IMR-90 (cell line): ENCODE measurements at regions not wholly inside any gene's neighbourhood (a gene's known extent, or its start where the extent isn't known, plus 50 kb on each side); places are given as distances from the start of the nearest gene placed in this dataset.

Source experiments
- ATAC-seq: fragments of 200-7000 bp; cut with Tn5 transposase; 2 replicates; pipeline ENCODE4 v1.9.1; 2020; ENCODE audit warnings: low read depth, mild to moderate bottlenecking, moderate library complexity
- BruUV-seq: library from RNA; stranded (reverse); fragments of 400-500 nt; replicated peaks from 2 replicates; lab custom pipeline; 2021; lab: Mats Ljungman, UMichigan
- CTCF ChIA-PET: fragments of 300-600 bp; formaldehyde crosslinking; extraction: SDS; loops from one replicate; lab custom pipeline; 2021; ENCODE audit warnings: antibody characterized with exemption; lab: Yijun Ruan, JAX
- POLR2A ChIA-PET: fragments of 300-600 bp; sonication (Branson Sonifier 250); formaldehyde crosslinking; loops from one replicate; lab custom pipeline; 2022; ENCODE audit warnings: antibody characterized with exemption; ENCODE audit not compliant: unreplicated experiment; lab: Charles Lee
- DNase-seq: peaks from one replicate; pipeline ENCODE4 v3.0.0; 2013
- H2AFZ ChIP-seq: replicated peaks from 2 replicates; pipeline ENCODE3; 2013; ENCODE audit warnings: low read length, mild to moderate bottlenecking; ENCODE audit not compliant: poor library complexity
- H2AK5ac ChIP-seq: 2 replicates; pipeline ENCODE4 v1.6.1; 2013; ENCODE audit warnings: low read depth, low read length, inconsistent platforms
- H2AK9ac ChIP-seq: replicated peaks from 2 replicates; pipeline ENCODE3; 2013; ENCODE audit warnings: mild to moderate bottlenecking, low read depth, low read length, moderate library complexity; ENCODE audit not compliant: poor library complexity
- H2BK120ac ChIP-seq: 2 replicates; pipeline ENCODE4 v1.6.1; 2013; ENCODE audit warnings: low read depth, low read length, inconsistent platforms
- H2BK15ac ChIP-seq: 3 replicates; pipeline ENCODE4 v1.6.1; 2013; ENCODE audit warnings: low read depth, low read length, inconsistent platforms
- H2BK20ac ChIP-seq: 2 replicates; pipeline ENCODE4 v1.6.1; 2013; ENCODE audit warnings: low read depth, mild to moderate bottlenecking, inconsistent platforms, low read length, moderate library complexity
- H2BK5ac ChIP-seq: 2 replicates; pipeline ENCODE4 v1.6.1; 2013; ENCODE audit warnings: mild to moderate bottlenecking, low read depth, low read length, inconsistent platforms; ENCODE audit not compliant: poor library complexity, severe bottlenecking
- H3K14ac ChIP-seq: replicated peaks from 2 replicates; pipeline ENCODE4 v1.6.1; 2013; ENCODE audit warnings: low read depth, low read length, inconsistent platforms
- H3K18ac ChIP-seq: 2 replicates; pipeline ENCODE4 v1.6.1; 2013; ENCODE audit warnings: low read depth, low read length, control low read depth
- H3K23ac ChIP-seq: 2 replicates; pipeline ENCODE4 v1.6.1; 2013; ENCODE audit warnings: low read depth, low read length, inconsistent platforms
- H3K27ac ChIP-seq: 2 replicates; pipeline ENCODE4 v1.5.1; 2013; ENCODE audit warnings: mild to moderate bottlenecking, control low read depth, low read length; ENCODE audit not compliant: insufficient read depth
- H3K27me3 ChIP-seq: 2 replicates; pipeline ENCODE4 v1.6.1; 2013; ENCODE audit warnings: low read length; ENCODE audit not compliant: control insufficient read depth, insufficient read depth
- H3K36me3 ChIP-seq: 2 replicates; pipeline ENCODE4 v1.6.1; 2013; ENCODE audit warnings: low read length, mixed read lengths; ENCODE audit not compliant: control insufficient read depth, insufficient read depth
- H3K4ac ChIP-seq: 2 replicates; pipeline ENCODE4 v1.6.1; 2013; ENCODE audit warnings: low read depth, low read length, inconsistent platforms
- H3K4me1 ChIP-seq: 2 replicates; pipeline ENCODE4 v1.6.1; 2013; ENCODE audit warnings: low read length, mixed read lengths; ENCODE audit not compliant: control insufficient read depth, insufficient read depth
- H3K4me2 ChIP-seq: 2 replicates; pipeline ENCODE4 v1.6.1; 2013; ENCODE audit warnings: low read depth, mild to moderate bottlenecking, control low read depth, low read length, moderate library complexity
- H3K4me3 ChIP-seq: 2 replicates; pipeline ENCODE4 v1.5.1; 2013; ENCODE audit warnings: low read depth, mild to moderate bottlenecking, control low read depth, low read length, moderate library complexity; ENCODE audit not compliant: insufficient read depth
- H3K56ac ChIP-seq: 2 replicates; pipeline ENCODE4 v1.6.1; 2013; ENCODE audit warnings: low read length, inconsistent platforms; ENCODE audit not compliant: insufficient read depth; ENCODE audit errors: extremely low read depth
- H3K79me1 ChIP-seq, 2 experiments: 2 replicates each; pipeline ENCODE4 v1.6.1; 2013; ENCODE audit warnings: low read length in 2 of 2, inconsistent platforms in 1 of 2, low read depth in 1 of 2
- H3K9ac ChIP-seq: 2 replicates; pipeline ENCODE4 v1.6.1; 2013; ENCODE audit warnings: low read depth, low read length, control low read depth
- H3K9me1 ChIP-seq: 2 replicates; pipeline ENCODE4 v1.6.1; 2013; ENCODE audit warnings: low read length, inconsistent platforms; ENCODE audit not compliant: insufficient read depth
- H3K9me3 ChIP-seq: 2 replicates; pipeline ENCODE4 v1.6.1; 2013; ENCODE audit warnings: low read length; ENCODE audit not compliant: control insufficient read depth, insufficient read depth
- H4K20me1 ChIP-seq: 2 replicates; pipeline ENCODE4 v1.6.1; 2013; ENCODE audit warnings: low read length, inconsistent platforms; ENCODE audit not compliant: insufficient read depth
- H4K5ac ChIP-seq: 2 replicates; pipeline ENCODE4 v1.6.1; 2013; ENCODE audit warnings: mild to moderate bottlenecking, low read depth, low read length, control low read depth
- H4K8ac ChIP-seq, 2 experiments: 2 replicates each; pipeline ENCODE4 v1.6.1; 2013; ENCODE audit warnings: low read depth in 2 of 2, low read length in 2 of 2, control low read depth in 1 of 2, inconsistent platforms in 1 of 2
- H4K91ac ChIP-seq: 2 replicates; pipeline ENCODE4 v1.6.1; 2013; ENCODE audit warnings: low read depth, low read length, inconsistent platforms; ENCODE audit not compliant: insufficient read depth
- BHLHE40 ChIP-seq: fragments of 150-350 bp; IDR thresholded peaks from 2 replicates; pipeline ENCODE4 v1.6.1; 2016; ENCODE audit warnings: mild to moderate bottlenecking, low read depth, low read length
- CHD1 ChIP-seq: IDR thresholded peaks from 2 replicates; pipeline ENCODE4 v1.6.1; 2012; ENCODE audit warnings: low read depth, low read length, improper control_type of control experiment
- FOS ChIP-seq: fragments of 150-350 bp; IDR thresholded peaks from 2 replicates; pipeline ENCODE4 v1.6.1; 2016; ENCODE audit warnings: low read depth, low read length
- MAFK ChIP-seq: IDR thresholded peaks from 2 replicates; pipeline ENCODE4 v1.6.1; 2012; ENCODE audit warnings: low read depth, low read length, improper control_type of control experiment
- MXI1 ChIP-seq: IDR thresholded peaks from 2 replicates; pipeline ENCODE4 v1.6.1; 2012; ENCODE audit warnings: low read depth, mild to moderate bottlenecking, low read length, moderate library complexity, borderline replicate concordance
- POLR2A ChIP-seq: IDR thresholded peaks from 2 replicates; pipeline ENCODE4 v1.6.1; 2012; ENCODE audit warnings: mild to moderate bottlenecking, low read depth, low read length
- RAD21 ChIP-seq: IDR thresholded peaks from 2 replicates; pipeline ENCODE4 v1.6.1; 2012; ENCODE audit warnings: low read length, improper control_type of control experiment
- RCOR1 ChIP-seq: IDR thresholded peaks from 2 replicates; pipeline ENCODE4 v1.6.1; 2012; ENCODE audit warnings: mild to moderate bottlenecking, low read length, improper control_type of control experiment; ENCODE audit not compliant: insufficient replicate concordance
- SMC3 ChIP-seq: fragments of 150-350 bp; IDR thresholded peaks from 2 replicates; pipeline ENCODE4 v1.6.1; 2016; ENCODE audit warnings: low read depth, mild to moderate bottlenecking, antibody characterized with exemption, low read length, moderate library complexity
- WGBS, 2 experiments: methylation state at CpG; one replicate each; pipeline versions ENCODE4 v1.1.5 to v1.1.7; 2013; ENCODE audit warnings: missing lambda C conversion rate in 2 of 2; ENCODE audit not compliant: insufficient read length in 1 of 2; ENCODE audit errors: extremely low coverage in 2 of 2; 5-methylcytosine and 5-hydroxymethylcytosine counted together
- dilution Hi-C: fragments of 300-500 bp; cut with HindIII; formaldehyde crosslinking; loops from one replicate; pipeline ENCODE4 v1.14.3; 2018; ENCODE audit warnings: low sequenced_read_pairs; ENCODE audit not compliant: unreplicated experiment
- in situ Hi-C: fragments of 300-500 bp; cut with MboI; formaldehyde crosslinking; loops from 3 replicates; pipeline ENCODE4 v1.14.3; 2019; ENCODE audit warnings: low sequenced_read_pairs, inconsistent platforms, mixed read lengths
- intact Hi-C: fragments of 100-400 bp; cut with micrococcal nuclease; formaldehyde crosslinking; loops from 2 replicates; pipeline ENCODE4 v1.10.0; 2022

GRCh38 chr6:11878735-11879134, 100.1 kb upstream of the ADTRP start:
- dilution Hi-C loops, result no loop called here
- WGBS, 2 experiments, result no CpG with 5 or more reads among the region's 3 CpGs
- H3K9me1 ChIP-seq, result no peaks in the 10 kb centered on the region
- no peaks in the 10 kb centered on the region for H3K9me3 ChIP-seq
- no peak overlapping the region for H2AK5ac ChIP-seq
- no peaks in the 10 kb centered on the region for H3K27me3 ChIP-seq
- ATAC-seq (peak; percentile 87), DNase-seq (peak; percentile 64)
- H2AFZ ChIP-seq, result no peak overlapping the region
- H4K91ac ChIP-seq, result no peak overlapping the region
- ChIA-PET POLR2A (no interaction called here), CTCF (no interaction called here)
- no peaks in the 10 kb centered on the region for H3K36me3 ChIP-seq
- no peak overlapping the region for H4K8ac ChIP-seq
- H3K9ac ChIP-seq, result no peak overlapping the region
- H2BK5ac ChIP-seq, result no peak overlapping the region
- H3K4me2 ChIP-seq, result peak overlapping the region; percentile 47; the same call in 1 of the 2 replicates
- H4K20me1 ChIP-seq, result no peaks in the 10 kb centered on the region
- no TSS peak for BruUV-seq
- H3K4me3 ChIP-seq, result no peak overlapping the region
- in situ Hi-C loops, result no loop called here
- H2BK20ac ChIP-seq, result no peak overlapping the region
- H3K79me1 ChIP-seq, result no peaks in the 10 kb centered on the region
- H2BK120ac ChIP-seq, result no peak overlapping the region
- H3K4ac ChIP-seq, result no peak overlapping the region
- no peak overlapping the region for H3K18ac ChIP-seq
- no peak overlapping the region for H3K56ac ChIP-seq
- H2AK9ac ChIP-seq, result no peak overlapping the region
- TF ChIP-seq POLR2A (no peak), BHLHE40 (no peak), SMC3 (no peak), MXI1 (no peak), MAFK (no peak), FOS (no peak), RCOR1 (no peak), RAD21 (no peak), CHD1 (no peak)
- peaks cover 4% of the 10 kb centered on the region for H3K4me1 ChIP-seq
- H4K5ac ChIP-seq, result no peak overlapping the region
- no peak overlapping the region for H3K14ac ChIP-seq
- H3K23ac ChIP-seq, result no peak overlapping the region
- no peak overlapping the region for H2BK15ac ChIP-seq
- intact Hi-C loops, result no loop called here
- peak overlapping the region; percentile 24; the same call in 1 of the 2 replicates for H3K27ac ChIP-seq
